NOMO-1 (cell line): ENCODE measurements at regions not wholly inside any gene's neighbourhood (a gene's known extent, or its start where the extent isn't known, plus 50 kb on each side); places are given as distances from the start of the nearest gene placed in this dataset.
"Not testable (repeated sequence)": the region's sequence is repeated elsewhere in the genome, so short reads cannot be mapped to it uniquely, and the experiment has no call there.

Experiments
- DNase-seq, 2 experiments: peaks; one replicate each; lab custom pipeline; 2025; ENCODE audit not compliant: unreplicated experiment in 2 of 2; lab: John Stamatoyannopoulos, UW

DNA sequence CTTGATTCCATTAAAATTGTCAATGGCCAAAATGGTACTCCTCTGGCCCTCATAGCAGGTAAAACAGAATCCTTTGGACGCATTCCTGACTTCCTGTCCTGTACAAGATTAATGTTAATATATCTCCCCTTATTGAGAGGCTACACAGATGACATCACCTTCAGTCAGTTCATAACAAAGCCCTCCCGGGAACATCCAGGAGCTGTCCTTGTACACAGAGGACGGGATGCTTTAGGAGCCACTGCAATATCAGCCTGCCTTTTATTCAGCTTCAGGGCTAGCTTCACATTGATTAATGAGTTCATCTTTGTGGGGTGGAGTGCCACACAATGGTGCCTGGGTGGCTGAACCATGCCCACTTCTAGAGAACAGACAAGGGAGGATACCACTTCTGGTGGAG, 235.1 kb downstream of the NRIP1 start:
- no peak for DNase-seq

DNA sequence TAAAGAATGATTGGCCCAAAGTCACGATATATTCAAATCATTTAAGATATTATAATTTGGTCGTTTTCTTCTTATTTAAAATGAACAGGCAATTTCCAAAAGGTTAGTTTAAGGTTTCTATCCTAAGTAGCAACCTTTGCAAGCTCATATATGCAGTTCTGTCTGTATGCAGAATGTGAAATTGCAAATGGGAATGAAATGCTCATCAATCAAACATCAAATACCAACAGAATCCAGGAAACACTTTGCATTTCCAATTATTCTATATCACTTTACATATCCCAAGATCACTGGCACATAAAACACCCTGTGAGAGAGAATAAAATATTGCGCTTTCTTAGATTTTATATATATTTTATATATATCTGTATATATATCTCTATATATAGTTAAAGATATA, 237.3 kb downstream of the NRIP1 start:
- no peak for DNase-seq

DNA sequence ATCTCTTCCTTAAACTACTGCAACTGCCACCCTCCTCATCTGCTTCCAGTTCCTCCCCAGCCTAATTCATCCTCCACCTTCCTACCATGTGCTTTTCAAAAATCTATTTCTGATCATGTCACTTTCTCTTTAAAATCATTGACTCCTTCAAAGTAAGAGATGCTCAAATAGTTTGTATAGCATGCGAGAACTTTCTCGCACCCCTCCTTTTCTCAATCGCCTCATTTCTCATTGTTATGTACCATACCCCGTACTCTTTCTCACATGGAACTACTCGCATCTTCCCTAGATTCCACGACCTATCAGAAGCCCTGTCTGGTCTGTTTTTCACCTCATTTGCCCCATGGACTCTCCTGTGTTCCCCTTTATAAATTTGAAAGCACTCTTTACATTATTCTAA, 238.2 kb downstream of the NRIP1 start:
- no peak for DNase-seq

DNA sequence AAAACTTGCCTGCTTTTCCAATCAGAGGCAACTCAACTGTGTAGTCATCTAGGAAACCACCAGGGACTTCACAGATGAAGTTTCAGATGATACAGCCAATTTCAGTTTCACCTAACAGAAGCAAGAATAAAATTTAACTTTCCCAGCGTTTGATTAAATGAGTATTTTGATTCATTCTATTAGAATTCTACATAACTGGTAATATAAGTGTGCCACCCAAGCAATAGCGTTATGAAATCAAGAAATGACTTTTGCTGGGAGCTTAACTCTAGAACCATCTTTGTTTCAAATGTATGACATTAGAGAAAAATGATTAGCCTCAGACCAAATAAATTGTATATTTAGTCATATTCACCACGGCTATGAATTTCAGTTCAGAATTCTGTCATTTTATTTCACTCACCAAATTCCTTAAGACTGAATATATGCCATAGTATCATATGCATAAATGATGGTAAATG, 239.3 kb downstream of the NRIP1 start:
- no peak for DNase-seq

DNA sequence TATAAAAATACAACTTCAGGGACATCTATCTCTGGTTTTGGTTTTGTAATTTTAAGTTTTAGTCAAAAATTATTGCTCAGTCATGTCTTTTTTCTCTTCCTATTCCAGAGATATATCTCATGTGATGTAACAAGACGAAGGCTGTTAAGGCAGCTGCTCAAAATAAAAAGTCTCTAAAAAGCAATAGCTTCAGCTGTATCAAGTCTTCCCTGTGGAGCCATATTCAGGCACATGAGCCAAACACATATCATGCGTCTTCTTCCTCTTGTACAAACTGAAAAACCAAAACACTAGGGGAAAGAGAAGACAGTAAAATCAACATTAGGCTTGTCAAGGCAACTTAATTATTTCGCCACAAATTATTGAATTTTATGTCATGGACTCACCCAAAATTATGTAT, 240.7 kb downstream of the NRIP1 start:
- no peak for DNase-seq

DNA sequence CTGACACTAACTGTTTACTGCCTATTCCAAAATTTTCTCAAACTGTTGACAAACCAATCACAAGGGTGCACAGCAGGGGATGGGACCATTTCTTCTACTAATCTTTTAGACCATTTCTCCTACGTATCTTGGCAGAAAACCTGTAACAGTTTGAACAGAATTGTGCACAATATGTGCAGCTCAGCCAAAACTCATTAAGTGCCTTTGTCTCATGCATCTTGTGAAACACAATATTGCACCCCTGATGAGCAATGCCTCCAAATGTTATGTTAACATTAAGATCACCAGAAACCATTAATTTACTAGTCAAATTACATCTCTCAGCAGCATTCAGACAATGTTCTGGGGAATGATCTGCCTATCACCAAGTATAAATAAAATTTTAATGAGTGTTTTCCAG, 247.5 kb downstream of the NRIP1 start:
- DNase-seq: no peak

DNA sequence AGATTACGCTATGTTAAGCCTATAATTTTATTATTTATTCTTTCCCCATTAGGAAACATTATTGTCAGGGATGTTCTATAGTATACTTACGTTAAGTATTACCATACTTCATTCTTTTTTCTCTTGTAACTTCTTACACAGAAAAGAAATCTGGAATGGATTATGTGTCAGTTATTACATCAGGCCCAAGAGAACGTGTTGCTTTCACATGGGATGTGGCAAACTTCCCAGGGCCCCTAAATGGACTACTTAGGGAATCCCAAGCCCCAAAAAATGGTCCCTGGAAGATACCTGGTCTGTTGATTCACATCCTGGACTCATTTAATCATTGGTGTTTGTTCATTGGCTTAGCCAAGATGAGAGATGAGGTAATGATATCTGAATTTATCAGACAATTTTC, 249.8 kb downstream of the NRIP1 start:
- no peak for DNase-seq

DNA sequence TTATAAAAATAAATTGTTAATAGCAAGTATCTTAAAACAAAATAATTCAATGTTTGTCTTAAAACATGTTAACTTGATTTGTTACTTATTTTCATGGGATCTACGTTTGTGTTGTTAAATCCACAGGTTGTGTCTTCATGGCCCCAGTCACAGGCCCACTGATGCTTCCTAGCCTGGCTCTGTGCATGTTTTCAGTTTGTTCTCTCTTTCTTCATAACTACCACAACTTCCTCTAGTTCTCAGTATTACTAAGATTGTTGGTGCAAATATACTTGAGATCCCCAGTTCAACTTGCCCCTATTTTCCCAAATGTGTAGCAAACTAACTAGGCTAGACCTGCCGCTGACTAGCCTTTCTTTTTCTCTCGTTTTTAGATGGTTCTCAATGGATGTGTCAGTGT, 250.5 kb downstream of the NRIP1 start:
- DNase-seq: no peak

DNA sequence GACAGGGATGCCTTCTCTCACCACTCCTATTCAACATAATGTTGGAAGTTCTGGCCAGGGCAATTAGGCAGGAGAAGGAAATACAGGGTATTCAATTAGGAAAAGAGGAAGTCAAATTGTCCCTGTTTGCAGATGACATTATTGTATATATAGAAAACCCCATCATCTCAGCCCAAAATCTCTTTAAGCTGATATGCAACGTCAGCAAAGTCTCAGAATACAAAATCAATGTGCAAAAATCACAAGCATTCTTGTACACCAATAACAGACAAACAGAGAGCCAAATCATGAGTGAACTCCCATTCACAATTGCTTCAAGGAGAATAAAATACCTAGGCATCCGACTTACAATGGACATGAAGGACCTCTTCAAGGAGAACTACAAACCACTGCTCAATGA, 258.1 kb upstream of the SAMSN1 start:
- not testable (repeated sequence) for DNase-seq

DNA sequence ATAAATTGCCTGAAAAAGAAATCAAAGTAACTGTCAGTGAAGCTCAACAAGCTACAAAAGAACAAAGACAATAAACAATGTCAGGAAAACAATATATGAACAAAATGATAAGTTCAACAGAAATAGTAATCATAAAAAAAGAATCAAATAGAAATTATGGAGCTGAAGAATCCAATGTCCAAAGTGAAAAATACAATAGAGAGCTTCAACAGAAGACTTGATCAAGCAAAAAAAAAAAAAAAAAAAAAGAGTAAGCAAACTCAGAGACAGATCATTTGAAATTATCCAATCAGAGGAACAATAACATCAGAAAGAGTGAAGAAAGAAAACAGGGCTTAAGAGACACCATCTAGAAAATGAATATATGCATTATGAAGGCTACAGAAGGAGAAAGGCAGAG, 251.4 kb upstream of the SAMSN1 start:
- DNase-seq: no peak

DNA sequence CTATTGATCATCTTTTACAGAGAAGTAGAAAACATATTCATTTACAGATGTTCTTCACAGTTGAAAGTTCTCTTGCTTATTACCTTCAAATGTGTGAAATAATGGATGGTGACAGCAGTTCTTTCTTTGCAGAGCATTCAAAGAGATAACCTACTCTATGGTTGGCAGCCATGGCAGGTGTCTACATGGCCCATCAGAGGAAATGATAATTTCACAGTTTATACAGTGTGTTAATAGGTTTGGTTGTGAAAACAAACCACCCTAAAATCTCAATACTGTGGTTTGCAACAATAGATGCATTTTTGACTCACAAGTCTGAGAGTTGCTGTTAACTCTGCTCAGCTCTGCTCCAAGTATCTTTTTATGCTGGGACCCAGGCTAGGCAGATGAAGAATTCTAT, 241.2 kb upstream of the SAMSN1 start:
- DNase-seq: no peak

DNA sequence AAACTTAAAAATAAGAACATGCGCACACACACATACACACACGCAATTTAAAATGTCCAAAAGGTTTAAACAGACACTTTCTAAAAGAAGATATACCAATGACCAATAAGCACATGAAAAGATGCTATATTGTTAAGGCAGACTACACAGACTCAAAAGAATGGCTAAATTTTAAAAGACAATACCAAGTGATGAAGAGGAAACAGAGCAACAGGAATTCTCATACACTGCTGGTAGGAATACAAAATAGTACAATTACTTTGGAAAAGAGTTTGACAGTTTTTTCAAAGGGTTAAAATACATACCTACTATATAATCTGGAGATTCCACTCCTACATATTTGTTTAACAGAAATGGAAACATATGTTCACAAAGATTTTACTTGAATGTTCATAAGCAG, 239.6 kb upstream of the SAMSN1 start:
- DNase-seq: no peak

DNA sequence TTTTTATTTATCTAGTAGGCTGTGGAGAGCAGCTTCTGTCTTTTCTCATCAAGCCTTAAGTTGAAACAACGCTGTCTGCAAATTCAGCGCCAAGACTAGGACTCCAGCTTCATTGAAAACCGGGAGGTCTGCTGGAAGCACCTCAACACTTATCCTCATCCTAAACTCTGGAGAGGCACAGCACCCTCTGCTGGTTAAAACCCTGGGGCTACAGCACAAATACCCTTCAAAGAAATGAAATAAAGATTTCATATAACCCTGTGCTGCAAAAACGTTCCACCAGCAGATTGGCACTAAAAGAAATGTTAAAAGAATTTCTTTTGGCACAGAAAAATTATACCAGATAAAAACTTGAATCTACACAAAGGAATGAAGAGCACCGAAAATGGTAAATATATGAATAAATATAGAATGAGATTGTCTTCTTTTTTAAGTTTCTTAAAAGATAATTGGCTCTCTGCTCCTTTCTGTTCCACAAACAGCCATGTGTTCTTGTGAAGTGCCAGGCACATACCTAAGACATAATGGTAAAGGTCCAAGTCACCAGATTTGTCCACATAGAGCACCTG, 227.7 kb upstream of the SAMSN1 start:
- peak; percentile 12 to 32 for DNase-seq

DNA sequence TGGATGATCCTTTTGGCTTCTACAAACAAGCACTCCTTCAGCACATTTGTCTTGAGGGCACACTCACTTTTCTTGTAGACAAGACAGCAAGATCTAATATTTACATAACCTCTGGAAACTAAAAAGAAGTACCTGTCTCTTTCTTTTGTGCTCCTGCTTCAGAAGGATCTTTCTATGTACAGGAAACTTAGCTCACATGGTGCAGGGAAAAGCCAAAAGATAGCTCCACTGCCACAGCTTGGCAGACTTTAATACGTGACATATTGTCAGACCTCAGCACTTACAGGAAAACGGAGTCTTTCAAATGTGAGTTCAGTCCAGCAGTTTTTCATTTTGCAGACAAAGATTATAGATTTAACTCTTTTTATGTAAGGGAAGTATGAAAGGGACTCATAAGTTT, 225.5 kb upstream of the SAMSN1 start:
- DNase-seq: no peak

DNA sequence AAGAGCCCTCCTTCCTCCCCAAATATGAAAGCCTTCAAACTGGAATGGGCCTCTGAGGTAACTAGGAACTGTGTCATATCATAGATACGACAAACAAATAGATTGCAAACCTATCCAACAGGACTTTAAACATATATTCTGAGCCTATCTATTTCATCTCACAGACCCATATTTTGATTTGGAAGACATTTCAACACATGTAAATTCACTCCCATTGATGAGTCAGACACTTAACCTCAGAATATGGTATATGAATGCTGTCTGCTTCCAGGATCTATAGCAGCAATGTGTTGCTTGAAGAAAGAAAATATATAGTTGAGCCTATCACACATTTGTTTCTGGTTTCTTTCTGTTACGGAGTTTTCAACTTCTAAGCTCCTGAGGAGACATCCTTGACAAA, 221.9 kb upstream of the SAMSN1 start:
- DNase-seq: no peak

DNA sequence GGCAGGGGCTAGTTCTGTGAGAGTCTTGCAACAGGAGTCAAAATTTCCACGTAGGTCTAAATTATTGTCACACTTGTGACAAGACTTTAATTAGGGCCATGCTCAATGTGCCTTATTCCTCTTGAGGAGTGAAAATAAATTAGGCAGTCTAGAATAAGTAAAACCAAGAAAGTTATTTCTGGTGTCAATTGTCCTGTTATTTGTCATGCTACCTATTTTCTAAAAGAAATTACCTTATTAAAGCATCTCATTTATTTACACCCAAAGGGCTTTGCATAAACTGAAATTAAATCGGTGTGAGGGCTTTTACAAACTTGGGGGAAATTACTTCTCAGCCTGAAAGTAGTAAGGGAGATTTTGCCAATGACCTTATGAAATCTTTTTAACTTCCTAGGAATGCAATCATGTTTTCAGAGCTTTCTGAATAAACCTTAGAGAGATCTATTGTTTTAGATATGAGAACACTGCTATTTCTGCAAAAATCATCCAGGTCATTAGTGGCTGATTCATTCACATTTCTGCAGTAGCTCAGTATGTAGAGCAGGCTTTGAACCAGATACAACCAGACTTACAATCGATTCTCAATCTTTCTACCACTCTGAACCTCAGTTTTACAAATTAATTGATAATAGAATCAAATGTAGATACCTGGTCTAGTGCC, 221.2 kb upstream of the SAMSN1 start:
- DNase-seq: no peak

DNA sequence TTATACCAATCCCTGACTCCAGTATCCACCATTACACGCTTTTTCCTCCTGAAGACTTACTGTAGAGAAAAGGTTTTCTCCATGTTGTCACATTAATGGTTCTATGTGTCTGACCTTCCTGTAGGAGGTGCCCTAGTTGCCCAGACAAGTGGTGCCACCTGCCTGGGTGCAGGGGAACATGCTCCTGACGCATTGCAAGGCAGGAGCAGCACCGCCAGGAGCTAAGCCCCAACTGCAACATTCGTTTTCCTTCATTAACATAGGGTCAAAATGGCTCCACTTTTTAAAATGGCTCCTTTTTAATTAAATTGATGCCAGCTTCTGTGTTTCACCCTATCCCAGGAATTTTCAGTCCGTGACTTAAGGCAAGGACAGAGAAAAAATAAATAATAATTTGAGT, 220.1 kb upstream of the SAMSN1 start:
- no peak for DNase-seq

DNA sequence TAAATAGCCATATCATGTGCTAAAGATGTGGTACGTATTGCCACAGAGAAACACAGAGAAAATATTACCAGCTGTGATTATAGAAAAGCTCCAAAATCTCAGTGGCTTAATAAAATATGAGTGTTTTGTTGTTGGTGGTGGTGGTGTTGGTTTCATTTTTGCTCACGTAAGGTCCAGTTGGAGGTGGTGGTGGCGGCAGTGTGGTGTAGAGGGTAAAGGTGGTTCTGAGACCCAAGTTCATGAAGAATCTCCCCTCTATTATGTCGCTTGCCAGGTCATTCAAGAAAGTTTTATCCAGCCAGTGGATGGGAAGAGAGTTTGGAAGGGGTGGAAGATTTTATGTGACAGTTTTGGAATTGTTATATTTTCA, 217.6 kb upstream of the SAMSN1 start:
- DNase-seq: no peak

DNA sequence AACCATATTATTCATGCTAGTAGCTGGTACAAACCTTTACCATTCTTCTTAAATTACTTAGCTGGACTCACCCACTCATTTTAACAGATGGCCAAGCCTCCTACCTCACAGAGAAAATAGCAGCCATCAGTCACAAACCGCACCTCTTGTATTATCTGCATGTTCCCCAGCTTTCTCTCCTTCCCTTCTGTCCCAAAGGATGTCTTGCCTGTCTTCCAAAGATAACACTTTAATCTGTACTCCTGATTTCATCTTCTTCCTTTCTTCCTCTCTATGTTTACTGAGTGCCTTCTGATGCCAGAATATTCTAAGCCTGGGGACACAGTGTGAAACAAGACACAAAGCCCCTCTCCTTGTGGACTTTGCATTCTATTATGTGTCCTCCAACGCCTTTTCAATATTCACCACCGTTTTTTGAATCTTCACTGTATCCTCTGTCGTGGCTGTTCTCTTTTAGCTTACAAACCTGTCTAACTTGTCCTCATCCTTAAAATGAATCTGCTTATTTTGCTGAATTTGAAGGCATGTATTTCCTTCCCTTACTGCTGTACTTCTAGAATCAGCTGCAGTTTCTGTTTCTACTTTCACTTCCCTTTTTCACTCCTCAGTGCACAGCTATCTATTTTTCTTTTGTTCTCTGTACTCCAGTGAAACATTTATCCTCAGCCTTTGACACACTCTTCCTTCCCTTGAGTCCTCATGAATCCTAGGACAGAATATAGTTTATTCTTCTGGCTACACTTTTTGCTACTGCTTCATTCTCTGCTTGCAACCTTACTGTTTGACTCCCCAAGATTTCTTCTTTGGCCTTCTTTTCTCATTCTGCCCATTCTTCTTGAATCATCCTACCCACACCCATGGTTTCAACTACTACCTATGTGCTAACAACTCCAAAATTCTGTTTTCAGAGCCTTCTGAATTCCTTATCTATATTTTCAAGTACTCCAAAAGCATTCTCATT, 216.9 kb upstream of the SAMSN1 start:
- peak; percentile 46 to 92 for DNase-seq

DNA sequence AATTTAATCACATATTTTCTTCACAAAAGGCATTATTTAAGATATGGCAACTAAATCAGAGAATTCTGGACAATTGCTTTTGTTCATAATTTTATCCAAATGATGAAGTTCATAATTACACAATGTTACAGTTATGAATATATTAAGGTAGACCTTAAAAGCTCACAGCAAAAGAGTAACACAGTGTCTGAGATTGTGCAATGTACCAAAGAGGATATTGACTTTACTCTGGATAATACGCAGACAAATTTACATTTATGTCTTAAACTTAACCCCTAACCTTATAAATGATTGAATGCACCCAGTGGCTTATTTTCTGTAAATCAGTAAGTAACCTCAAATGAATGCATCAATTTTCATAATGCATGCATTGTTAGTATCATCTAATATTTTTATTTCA, 216.2 kb upstream of the SAMSN1 start:
- no peak for DNase-seq

DNA sequence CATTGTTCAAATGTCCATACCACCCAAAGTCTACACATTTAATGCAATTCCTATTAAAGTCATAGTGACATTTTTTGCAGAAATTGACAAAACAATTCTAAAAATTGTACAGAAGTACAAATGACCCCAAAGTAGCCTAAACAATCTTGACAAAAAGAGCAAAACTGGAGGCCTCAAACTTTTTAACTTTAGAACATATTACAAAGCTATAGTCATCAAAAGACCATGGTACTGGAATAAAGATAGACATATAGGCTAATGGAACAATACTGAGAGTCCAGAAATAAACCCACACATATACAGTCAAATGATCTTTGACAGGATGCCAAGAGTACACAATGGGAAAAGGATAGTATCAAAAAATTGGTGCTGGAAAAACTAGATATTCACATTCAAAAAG, 213.2 kb upstream of the SAMSN1 start:
- DNase-seq: no peak

DNA sequence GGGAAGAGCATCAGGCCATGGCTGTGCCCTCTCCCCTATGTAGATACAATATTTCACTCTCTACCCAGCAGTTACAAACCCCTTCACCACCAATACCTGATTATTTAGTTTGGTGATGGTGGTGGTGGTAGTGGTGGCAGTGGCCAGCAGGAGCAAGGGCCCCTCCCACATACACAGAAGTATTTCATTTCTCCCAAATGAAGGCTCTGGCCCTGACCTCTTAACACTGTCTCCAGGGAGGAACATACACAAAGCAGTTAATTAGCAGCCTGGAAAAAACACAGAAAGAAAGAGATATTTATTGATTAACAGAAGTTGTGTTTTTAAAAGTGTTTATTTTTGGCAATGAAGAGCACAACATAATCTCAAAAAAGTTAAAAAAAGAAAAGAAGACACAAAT, 212.7 kb upstream of the SAMSN1 start:
- no peak for DNase-seq
